GM21515 (cell line): ENCODE measurements at regions not wholly inside any gene's neighbourhood (a gene's known extent, or its start where the extent isn't known, plus 50 kb on each side); places are given as distances from the start of the nearest gene placed in this dataset.
A peak's percentile ranks its signal among the peaks of the same experiment; 100 is the strongest.
"Not testable (repeated sequence)": the region's sequence is repeated elsewhere in the genome, so short reads cannot be mapped to it uniquely, and the experiment has no call there.

Experiments used
- ATAC-seq: cut with Tn5 transposase; IDR thresholded peaks from one replicate; pipeline ENCODE4 v1.9.1; 2021; ENCODE audit not compliant: unreplicated experiment

DNA sequence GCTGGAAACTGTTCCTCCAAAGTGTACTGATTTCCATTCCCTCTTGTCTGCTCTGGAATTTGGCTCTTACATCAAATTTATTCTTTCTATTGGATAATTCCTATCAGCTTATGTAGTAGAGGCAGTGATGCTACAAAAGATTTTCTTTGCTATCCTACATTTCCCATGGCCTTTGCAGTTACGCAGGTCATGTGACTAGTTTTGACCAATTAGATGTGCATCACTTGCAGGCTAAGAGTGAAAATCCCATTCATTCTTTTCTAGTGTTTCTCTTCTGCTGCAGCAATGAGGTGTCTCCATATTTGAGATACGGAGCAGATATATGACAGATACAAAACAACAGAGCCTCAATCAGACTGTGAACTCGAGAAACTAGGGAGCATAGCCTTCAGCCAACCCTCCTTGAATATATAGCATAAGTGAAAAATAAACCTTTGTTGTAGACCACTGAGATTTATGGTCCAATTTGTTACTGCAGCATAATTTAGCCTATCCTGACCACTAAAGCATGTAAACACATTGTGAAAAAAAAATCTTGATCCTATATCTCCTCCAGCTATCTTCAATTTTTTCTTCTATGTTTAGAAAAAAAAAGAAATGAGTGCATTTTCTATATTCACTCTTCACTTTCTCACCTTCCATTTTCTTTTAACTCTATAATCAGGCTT, 102.0 kb downstream of the HNMT start:
- ATAC-seq = no peak

- ATAC-seq = no peak
Observed at GRCh38 chr2:138066841-138067240, 102.6 kb downstream of the HNMT start.

DNA sequence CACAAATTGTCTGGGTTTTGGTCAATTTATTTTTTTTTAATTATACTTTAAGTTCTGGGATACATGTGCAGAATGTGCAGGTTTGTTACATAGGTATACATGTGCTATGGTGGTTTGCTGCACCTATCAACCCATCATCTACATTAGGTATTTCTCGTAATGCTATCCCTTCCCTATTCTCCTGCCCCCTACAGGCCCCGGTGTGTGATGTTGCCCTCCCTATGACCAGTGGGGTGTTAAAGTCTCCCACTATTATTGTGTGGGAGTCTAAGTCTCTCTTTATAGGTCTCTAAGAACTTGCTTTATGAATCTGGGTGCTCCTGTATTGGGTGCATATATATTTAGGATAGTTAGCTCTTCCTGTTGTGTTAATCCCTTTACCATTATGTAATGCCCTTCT, 104.4 kb downstream of the HNMT start:
- not testable (repeated sequence) for ATAC-seq

GRCh38 chr2:138071042-138071719, 106.9 kb downstream of the HNMT start:
- ATAC-seq = not testable (repeated sequence)

- ATAC-seq = no peak
Observed at GRCh38 chr2:138071720-138072719, 107.7 kb downstream of the HNMT start.

GRCh38 chr2:138078153-138078552, 113.9 kb downstream of the HNMT start:
- ATAC-seq = no peak

DNA sequence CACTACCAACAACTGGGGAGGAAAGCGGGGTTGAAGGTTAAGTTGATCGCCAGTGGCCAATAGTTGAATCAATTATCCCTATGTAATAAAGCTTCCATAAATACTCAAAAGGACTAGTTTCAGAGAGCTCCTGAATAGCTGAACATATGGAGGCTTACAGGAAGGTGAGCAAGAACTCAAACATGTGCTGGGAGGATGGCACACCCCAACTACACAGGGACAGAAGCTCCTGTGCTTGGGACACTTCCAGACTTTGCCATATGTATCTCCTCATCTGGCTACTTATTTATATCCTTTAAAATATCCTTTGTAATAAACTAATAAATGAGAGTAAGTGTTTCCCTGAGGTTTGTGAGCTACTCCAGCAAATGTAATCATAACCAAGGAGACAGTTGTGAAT, 115.7 kb downstream of the HNMT start:
- no peak for ATAC-seq

- ATAC-seq = no peak
Observed at GRCh38 chr2:138081225-138082073, 117.2 kb downstream of the HNMT start.

- ATAC-seq = no peak
Observed at GRCh38 chr2:138084206-138084605, 119.9 kb downstream of the HNMT start.

- not testable (repeated sequence) for ATAC-seq
Observed at GRCh38 chr2:138085441-138085840, 121.2 kb downstream of the HNMT start.

DNA sequence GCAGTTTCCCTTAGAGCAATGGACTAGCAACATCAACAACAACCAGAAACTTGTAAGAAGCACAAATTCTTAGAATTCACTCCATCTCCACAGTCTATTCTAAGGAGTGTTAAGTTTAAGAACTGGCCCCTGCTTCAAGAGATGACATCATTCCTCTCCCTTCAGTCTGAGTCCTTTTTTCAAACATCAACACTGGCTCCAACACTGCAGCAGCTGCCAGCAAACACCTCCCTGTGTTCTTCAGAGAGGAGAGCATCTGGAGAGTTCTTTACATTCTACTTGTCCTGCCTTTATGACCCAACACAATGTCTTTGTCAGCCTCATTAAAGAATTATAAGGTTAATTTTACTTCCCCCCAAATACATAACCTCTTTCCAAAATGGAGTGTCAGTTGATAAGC, 122.3 kb downstream of the HNMT start:
- no peak for ATAC-seq

GRCh38 chr2:138087751-138088593, 123.7 kb downstream of the HNMT start:
- ATAC-seq = no peak

GRCh38 chr2:138090330-138090729, 126.1 kb downstream of the HNMT start:
- ATAC-seq = peak; percentile 78

DNA sequence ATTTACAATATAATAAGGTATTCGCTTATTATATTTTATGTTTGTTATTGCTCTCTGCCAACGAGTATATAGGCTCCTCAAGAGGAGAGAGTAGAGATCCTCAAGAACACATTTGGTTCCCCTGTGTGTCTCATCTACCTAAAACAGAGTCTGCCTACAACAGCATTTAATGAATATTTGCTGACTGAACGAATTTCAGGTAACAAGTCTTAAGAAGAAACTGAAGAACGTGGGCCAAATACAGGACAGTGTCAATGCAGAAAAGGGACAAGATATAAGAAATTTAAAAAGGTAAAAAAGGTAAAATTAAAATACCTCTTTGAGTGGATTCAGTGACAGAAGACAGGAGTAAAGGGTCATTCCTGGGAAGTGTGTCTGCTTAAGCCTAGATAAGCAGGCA, 129.2 kb downstream of the HNMT start:
- no peak for ATAC-seq

GRCh38 chr2:138094031-138094430, 129.8 kb downstream of the HNMT start:
- ATAC-seq = no peak

DNA sequence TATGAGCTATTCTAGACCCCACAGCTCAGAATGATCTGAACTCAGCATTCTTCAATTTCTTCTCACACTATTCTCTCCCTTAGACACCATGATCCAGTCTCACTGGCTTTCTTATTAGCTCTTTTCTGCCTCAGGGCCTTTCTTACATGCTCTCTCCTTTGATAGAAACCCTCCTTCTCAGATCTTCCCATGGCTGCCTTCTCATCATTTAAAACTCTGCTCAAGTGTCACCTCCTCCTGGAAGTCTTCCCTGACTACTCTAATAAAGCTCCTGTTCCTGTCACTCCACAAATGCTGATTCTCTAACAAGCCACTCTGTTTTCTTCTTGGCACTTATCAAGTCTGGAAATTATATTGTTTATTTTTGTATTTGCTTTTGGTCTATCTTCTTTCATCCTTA, 131.1 kb downstream of the HNMT start:
- no peak for ATAC-seq

DNA sequence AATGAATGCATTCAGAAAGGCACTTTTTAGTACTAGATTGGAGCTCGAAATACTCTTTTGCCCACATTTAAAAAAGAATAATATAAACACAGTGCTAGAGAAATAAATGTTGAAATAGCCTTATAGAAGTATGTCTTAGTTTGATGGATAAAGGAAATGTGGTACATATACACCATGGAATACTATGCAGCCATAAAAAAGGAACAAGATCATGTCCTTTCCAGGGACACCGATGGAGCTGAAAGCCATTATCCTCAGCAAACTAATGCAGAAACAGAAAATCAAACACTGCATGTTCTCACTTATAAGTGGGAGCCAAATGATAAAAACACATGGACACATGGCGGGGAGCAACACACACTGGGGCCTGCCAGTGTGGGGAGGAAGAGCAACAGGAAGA, 135.0 kb downstream of the HNMT start:
- not testable (repeated sequence) for ATAC-seq

DNA sequence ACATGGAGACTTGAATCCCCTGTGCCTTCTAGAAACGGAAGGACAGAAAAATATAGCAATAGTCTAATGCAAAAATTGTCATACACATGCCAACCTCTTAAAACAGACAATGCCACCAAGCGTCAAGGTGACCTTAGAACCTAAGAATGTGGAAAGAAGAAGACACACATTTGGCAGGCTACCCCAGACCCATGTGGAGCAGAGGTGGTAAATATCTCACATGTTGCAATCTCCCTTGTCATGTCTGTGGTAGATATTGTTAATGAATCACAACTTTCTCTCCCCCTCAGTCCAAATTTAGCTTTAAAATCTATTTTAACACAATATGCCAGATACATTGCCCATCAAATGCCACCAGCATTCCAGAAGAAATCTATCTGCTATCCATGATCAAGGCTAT, 137.4 kb downstream of the HNMT start:
- no peak for ATAC-seq

GRCh38 chr2:138102664-138103063, 138.4 kb downstream of the HNMT start:
- ATAC-seq = no peak

GRCh38 chr2:138103156-138103555, 138.9 kb downstream of the HNMT start:
- ATAC-seq = no peak
